OCI-LY7 (cell line): ENCODE measurements at regions not wholly inside any gene's neighbourhood (a gene's known extent, or its start where the extent isn't known, plus 50 kb on each side); places are given as distances from the start of the nearest gene placed in this dataset.

Source experiments
- BruUV-seq: library from RNA; stranded (reverse); fragments of 400-500 nt; replicated peaks from 2 replicates; lab custom pipeline; 2021; lab: Mats Ljungman, UMichigan
- CTCF ChIA-PET: fragments of 300-600 bp; sonication (Branson Sonifier 250); formaldehyde crosslinking; loops from one replicate; lab custom pipeline; 2022; ENCODE audit warnings: antibody characterized with exemption; ENCODE audit not compliant: unreplicated experiment; lab: Charles Lee
- POLR2A ChIA-PET: fragments of 300-600 bp; sonication (Branson Sonifier 250); formaldehyde crosslinking; loops from one replicate; lab custom pipeline; 2022; ENCODE audit warnings: antibody characterized with exemption; lab: Charles Lee
- DNase-seq: peaks from one replicate; pipeline ENCODE4 v3.0.0-alpha.2; 2015; ENCODE audit warnings: low spot score
- H2AFZ ChIP-seq: fragments of 200-600 bp; sonication (generic), shearing (Covaris generic); 2 replicates; pipeline ENCODE4 v1.6.1; 2014; ENCODE audit warnings: mild to moderate bottlenecking, antibody characterized with exemption, low read length, moderate library complexity
- H3K27ac ChIP-seq: fragments of 200-600 bp; sonication (generic); 2 replicates; pipeline ENCODE4 v1.5.1; 2014; ENCODE audit warnings: mixed run types, low read depth, mild to moderate bottlenecking, moderate library complexity, low read length, inconsistent platforms; ENCODE audit not compliant: poor library complexity, severe bottlenecking
- H3K36me3 ChIP-seq: fragments of 200-600 bp; sonication (generic); 2 replicates; pipeline ENCODE4 v1.6.1; 2014; ENCODE audit warnings: mild to moderate bottlenecking, antibody characterized with exemption, low read length, moderate library complexity, mixed read lengths; ENCODE audit not compliant: insufficient read depth
- H3K4me1 ChIP-seq: fragments of 200-600 bp; sonication (generic); 2 replicates; pipeline ENCODE4 v1.5.1; 2014; ENCODE audit warnings: mild to moderate bottlenecking, low read length; ENCODE audit not compliant: insufficient read depth, poor library complexity, severe bottlenecking
- H3K4me2 ChIP-seq: fragments of 200-600 bp; sonication (generic); 2 replicates; pipeline ENCODE4 v1.6.1; 2014; ENCODE audit warnings: mild to moderate bottlenecking, low read length
- H3K4me3 ChIP-seq: fragments of 200-600 bp; sonication (generic); 2 replicates; pipeline ENCODE4 v1.5.1; 2014; ENCODE audit warnings: mild to moderate bottlenecking, low read depth, low read length; ENCODE audit not compliant: poor library complexity, severe bottlenecking
- H3K79me2 ChIP-seq: fragments of 200-600 bp; sonication (generic); 2 replicates; pipeline ENCODE4 v1.6.1; 2016; ENCODE audit warnings: low read depth, mild to moderate bottlenecking, low read length, moderate library complexity, mixed read lengths; ENCODE audit not compliant: insufficient read depth
- H3K9me2 ChIP-seq: fragments of 200-600 bp; sonication (generic); 2 replicates; pipeline ENCODE4 v1.6.1; 2016; ENCODE audit warnings: mild to moderate bottlenecking, low read length, mixed read lengths; ENCODE audit not compliant: insufficient read depth
- H3K9me3 ChIP-seq: fragments of 200-600 bp; sonication (generic); 2 replicates; pipeline ENCODE4 v1.6.1; 2014; ENCODE audit warnings: mild to moderate bottlenecking, mixed run types, low read length, mixed read lengths
- H4K20me1 ChIP-seq: fragments of 200-600 bp; sonication (generic); 2 replicates; pipeline ENCODE4 v1.6.1; 2014; ENCODE audit warnings: mild to moderate bottlenecking, antibody characterized with exemption, low read length, moderate library complexity, mixed read lengths; ENCODE audit not compliant: insufficient read depth
- EZH2phosphoT487 ChIP-seq: fragments of 200-600 bp; sonication (generic); IDR thresholded peaks from 2 replicates; pipeline ENCODE4 v1.6.1; 2018; ENCODE audit warnings: low read depth, borderline replicate concordance, mild to moderate bottlenecking, mixed run types, antibody characterized with exemption, low read length, moderate library complexity, mixed read lengths
- intact Hi-C: fragments of 100-400 bp; cut with micrococcal nuclease; formaldehyde crosslinking; loops from one replicate; pipeline ENCODE4 v1.10.0; 2022; ENCODE audit not compliant: unreplicated experiment
- TF ChIP-seq, protein P1 (sequence below): fragments of 200-600 bp; sonication (generic); conservative IDR thresholded peaks from 2 replicates; pipeline ENCODE4 v1.5.1; 2014; ENCODE audit warnings: mild to moderate bottlenecking, antibody characterized with exemption, low read length, moderate library complexity, mixed read lengths

GRCh38 chr2:64818664-64819060 lies 164.9 kb upstream of the SERTAD2 start:
- Histone ChIP-seq H3K4me2 (no peak overlapping the region), H3K36me3 (no peaks in the 10 kb centered on the region), H2AFZ (peak overlapping the region; percentile 92; the same call in 1 of the 2 replicates), H3K4me1 (peaks cover 19% of the 10 kb centered on the region), H3K9me2 (no peaks in the 10 kb centered on the region), H3K9me3 (no peaks in the 10 kb centered on the region), H3K27ac (no peak overlapping the region), H3K79me2 (no peaks in the 10 kb centered on the region), H3K4me3 (no peak overlapping the region), H4K20me1 (no peaks in the 10 kb centered on the region)
- no peak for TF ChIP-seq EZH2phosphoT487
- TF ChIP-seq, protein P1, sequence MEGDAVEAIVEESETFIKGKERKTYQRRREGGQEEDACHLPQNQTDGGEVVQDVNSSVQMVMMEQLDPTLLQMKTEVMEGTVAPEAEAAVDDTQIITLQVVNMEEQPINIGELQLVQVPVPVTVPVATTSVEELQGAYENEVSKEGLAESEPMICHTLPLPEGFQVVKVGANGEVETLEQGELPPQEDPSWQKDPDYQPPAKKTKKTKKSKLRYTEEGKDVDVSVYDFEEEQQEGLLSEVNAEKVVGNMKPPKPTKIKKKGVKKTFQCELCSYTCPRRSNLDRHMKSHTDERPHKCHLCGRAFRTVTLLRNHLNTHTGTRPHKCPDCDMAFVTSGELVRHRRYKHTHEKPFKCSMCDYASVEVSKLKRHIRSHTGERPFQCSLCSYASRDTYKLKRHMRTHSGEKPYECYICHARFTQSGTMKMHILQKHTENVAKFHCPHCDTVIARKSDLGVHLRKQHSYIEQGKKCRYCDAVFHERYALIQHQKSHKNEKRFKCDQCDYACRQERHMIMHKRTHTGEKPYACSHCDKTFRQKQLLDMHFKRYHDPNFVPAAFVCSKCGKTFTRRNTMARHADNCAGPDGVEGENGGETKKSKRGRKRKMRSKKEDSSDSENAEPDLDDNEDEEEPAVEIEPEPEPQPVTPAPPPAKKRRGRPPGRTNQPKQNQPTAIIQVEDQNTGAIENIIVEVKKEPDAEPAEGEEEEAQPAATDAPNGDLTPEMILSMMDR = no peak
- ChIA-PET CTCF (interaction anchor here (1.1 kb wide), 1 partner anchor 204 kb away, joined by 3 read pairs; no protein-coding TSS in a partner anchor), POLR2A (interaction anchor here (1.0 kb wide), 1 partner anchor 38 kb away, joined by 3 read pairs; no protein-coding TSS in a partner anchor)
- no TSS peak for BruUV-seq
- intact Hi-C loops = no loop called here
- DNase-seq = no peak

- TF ChIP-seq EZH2phosphoT487 = no peak
- TF ChIP-seq, protein P1 = no peak
- no peaks in the 10 kb centered on the region for H3K9me2 ChIP-seq
- no TSS peak for BruUV-seq
- H3K4me3 ChIP-seq = peak overlapping the region; percentile 36
- DNase-seq = no peak
- ChIA-PET POLR2A (interaction anchor here (0.6 to 1.0 kb wide), 2 partner anchors 39 to 106 kb away, joined by 3 to 4 read pairs; no protein-coding TSS in a partner anchor), CTCF (interaction anchor here (0.5 to 1.1 kb wide), 2 partner anchors 166 to 205 kb away, joined by 3 read pairs; partner anchors contain the start of gene SERTAD2)
- H2AFZ ChIP-seq = peak overlapping the region; percentile 92
- H4K20me1 ChIP-seq = no peaks in the 10 kb centered on the region
- no peaks in the 10 kb centered on the region for H3K36me3 ChIP-seq
- H3K79me2 ChIP-seq = no peaks in the 10 kb centered on the region
- no peaks in the 10 kb centered on the region for H3K9me3 ChIP-seq
- H3K27ac ChIP-seq = no peak overlapping the region
- intact Hi-C loops = no loop called here
- H3K4me2 ChIP-seq = peak overlapping the region; percentile 62
- peaks cover 19% of the 10 kb centered on the region for H3K4me1 ChIP-seq
Observed at GRCh38 chr2:64819361-64819760, 165.6 kb upstream of the SERTAD2 start.
